ENCODE measurements at regions not wholly inside any gene's neighbourhood (a gene's known extent, or its start where the extent isn't known, plus 50 kb on each side); places are given as distances from the start of the nearest gene placed in this dataset.
"Not testable (repeated sequence)": the region's sequence is repeated elsewhere in the genome, so short reads cannot be mapped to it uniquely, and the experiment has no call there.

DNA sequence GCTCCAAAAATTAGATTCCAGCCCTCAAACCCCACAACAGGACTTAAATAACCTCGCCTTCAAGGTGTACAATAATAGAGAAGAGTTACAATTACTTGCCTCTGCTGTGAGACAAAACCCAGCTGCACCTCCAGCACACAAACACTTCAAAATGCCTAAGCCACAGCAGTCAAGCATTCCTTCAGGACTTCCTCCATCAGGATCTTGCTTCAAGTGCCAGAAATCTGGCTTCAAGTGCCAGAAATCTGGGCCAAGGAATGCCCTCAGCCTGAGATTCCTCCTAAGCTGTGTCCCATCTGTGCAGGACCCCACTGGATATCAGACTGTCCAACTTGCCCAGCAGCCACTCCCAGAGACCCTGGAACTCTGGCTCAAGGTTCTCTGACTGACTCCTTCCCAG is 1088.3 kb downstream of the SORCS3 start:
- no peak for DNase-seq (ENCODE audit: low spot score)

- not testable (repeated sequence) for DNase-seq (ENCODE audit: low spot score)
Measured at GRCh38 chr10:105727586-105727985, 1086.5 kb downstream of the SORCS3 start.

GRCh38 chr10:105727131-105727530 is 1086.0 kb downstream of the SORCS3 start:
- DNase-seq (ENCODE audit: low spot score), result no peak

DNA sequence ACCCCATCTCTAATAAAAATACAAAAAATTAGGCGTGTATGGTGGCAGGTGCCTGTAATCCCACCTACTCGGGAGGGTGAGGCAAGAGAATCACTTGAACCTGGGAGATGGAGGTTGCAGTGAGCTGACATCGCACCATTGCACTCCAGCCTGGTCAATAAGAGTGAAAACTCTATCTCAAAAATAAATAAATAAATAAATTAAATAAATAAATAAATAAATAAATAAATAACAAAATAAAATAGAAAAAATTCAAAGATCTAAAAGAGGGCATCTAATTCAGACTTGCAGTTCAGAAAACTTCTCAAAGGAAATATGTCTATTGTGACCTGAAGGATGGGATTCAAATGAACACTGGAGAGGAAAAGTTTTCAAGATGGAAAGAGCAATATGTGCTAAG is 1085.1 kb downstream of the SORCS3 start:
- DNase-seq (ENCODE audit: low spot score), result no peak

DNA sequence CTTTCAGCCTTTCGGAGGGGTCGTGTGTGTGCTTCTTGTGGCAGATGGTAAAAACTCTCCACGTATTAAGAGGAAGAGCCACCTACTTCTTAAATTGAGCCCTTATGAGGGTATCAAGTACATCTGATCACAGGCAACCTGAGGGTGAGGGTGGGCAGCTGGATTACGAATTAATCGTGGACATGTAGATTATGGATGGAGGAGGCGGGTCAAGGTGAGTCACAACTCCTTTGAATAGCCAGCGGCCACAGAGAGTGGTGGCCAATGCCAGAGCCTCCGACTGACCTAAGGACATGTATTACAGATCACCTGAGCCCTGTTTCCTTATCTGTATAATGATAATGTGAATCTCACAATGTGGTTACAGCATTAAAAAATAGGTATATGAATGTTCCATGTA is 1083.9 kb downstream of the SORCS3 start:
- no peak for DNase-seq (ENCODE audit: low spot score)

- DNase-seq (ENCODE audit: low spot score), result no peak
Measured at GRCh38 chr10:105718207-105718995, 1077.3 kb downstream of the SORCS3 start.

- DNase-seq (ENCODE audit: low spot score), result no peak
Measured at GRCh38 chr10:105714728-105715127, 1073.6 kb downstream of the SORCS3 start.

GRCh38 chr10:105707603-105708002 is 1066.5 kb downstream of the SORCS3 start:
- no peak for DNase-seq (ENCODE audit: low spot score)

- DNase-seq (ENCODE audit: low spot score), result no peak
Measured at GRCh38 chr10:105706281-105707026, 1065.4 kb downstream of the SORCS3 start.

GRCh38 chr10:105702211-105702610 is 1061.1 kb downstream of the SORCS3 start:
- DNase-seq (ENCODE audit: low spot score), result no peak

- DNase-seq (ENCODE audit: low spot score), result no peak
Measured at GRCh38 chr10:105700218-105700617, 1059.1 kb downstream of the SORCS3 start.

DNA sequence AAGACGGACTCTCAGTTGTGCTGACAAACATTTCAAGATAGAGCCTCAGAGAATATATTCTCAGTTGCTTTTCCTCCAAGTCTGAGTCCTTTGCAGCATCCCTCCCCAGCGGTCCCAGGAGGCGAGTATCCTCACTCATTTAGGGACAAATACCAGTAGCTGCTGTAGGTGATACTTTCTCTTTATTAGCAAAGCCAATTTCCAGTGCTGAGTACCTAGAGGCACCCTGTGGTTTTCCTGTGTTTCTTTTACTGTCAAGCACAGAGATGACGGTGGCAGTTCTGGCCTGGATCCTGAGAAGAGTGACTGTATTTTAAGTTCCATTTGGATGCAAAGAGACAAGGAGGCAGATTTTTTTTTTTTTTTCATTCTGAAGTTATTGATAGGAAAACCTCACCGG is 1058.4 kb downstream of the SORCS3 start:
- no peak for DNase-seq (ENCODE audit: low spot score)

DNA sequence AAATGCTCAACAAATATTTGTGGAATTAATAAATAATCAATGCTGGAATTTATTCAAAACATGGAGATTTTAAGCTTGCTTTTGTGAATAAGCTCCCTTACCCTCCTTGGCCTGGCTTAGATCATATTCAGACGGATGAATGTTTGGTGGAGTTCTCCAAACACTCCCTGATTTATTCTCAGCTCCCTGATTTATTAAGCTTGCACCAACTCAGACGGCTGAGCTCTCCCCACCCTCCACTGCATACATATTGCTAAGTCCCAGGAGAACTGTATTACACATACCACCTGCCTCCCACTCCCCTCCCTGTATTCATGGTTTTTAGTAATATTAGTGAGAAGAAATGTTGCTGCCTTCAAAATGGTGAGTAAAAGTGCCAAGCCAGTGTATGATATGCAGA is 1057.5 kb downstream of the SORCS3 start:
- DNase-seq (ENCODE audit: low spot score), result no peak

GRCh38 chr10:105697290-105697780 is 1056.2 kb downstream of the SORCS3 start:
- no peak for DNase-seq (ENCODE audit: low spot score)

DNA sequence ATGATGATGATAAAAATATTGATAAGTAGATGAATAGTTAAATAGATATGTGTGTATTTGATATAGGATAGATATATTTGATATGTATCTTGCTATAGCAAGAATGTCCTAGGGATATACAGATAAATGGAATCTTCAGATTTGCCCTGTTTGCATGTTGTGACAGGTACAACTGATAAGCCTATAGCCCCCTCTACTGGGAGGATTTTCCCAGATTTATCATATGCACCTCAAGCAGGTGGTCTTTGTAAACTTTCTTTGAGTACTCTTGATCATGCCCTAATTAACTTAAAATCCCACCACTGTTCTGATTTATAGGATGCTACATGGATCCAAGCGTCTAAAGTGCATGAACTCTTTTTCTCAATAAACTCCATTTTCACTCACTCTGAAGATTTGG is 1050.7 kb downstream of the SORCS3 start:
- DNase-seq (ENCODE audit: low spot score), result peak; percentile 6

DNA sequence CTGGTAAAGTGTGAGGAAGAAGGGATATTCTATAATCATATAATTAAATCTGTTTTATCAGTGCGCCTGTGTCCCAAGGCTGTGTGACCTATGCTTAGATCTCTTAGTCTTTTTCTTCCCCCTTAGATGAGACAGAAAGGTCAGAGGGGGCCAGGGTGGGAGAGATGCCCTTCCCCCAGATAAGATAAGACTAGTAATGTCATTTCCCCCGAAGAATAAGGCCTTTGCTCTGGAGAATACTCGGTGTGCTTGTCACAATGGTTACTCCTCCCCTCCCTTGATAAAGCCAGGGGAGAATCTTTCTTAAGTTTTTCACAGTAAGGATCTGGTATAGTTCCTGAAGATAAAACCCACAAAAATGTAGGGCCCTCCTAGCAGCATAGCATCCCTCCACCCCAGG is 1041.8 kb downstream of the SORCS3 start:
- no peak for DNase-seq (ENCODE audit: low spot score)

DNA sequence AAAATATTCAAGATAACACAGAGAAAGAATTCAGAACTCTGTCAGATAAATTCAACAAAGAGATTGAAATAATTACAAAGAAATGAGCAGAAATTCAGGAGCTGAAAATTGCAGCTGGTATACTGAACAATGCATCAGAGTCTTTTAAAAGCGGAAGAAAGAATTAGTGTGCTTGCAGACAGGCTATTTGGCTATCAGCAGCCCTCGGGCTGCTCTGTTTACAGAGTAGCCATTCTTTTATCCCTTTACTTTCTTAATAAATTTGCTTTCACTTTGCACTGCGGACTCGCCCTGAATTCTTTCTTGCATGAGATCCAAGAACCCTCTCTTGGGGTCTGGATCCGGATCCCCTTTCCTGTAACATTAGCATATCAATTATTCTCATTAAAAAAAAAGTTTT is 1040.0 kb downstream of the SORCS3 start:
- DNase-seq (ENCODE audit: low spot score), result peak; percentile 4

DNA sequence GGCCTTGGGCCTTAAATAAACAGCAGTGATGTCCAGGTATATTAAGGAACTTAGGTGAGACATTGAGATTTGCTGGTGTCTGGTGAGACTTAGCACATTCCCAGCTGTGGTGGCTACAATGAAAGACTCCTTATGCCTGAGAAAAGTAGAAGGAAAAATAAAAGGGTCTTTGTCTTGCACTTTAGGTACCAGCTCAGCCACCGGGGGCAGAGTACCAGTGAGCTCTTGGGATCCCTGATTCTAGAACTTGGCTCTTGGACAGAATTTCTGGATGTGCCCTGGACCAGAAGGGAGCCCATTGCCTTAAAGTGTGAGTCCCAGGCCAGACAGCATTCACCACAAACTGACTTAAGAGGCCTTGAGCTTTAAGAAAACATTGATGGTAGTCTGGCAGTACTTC is 1038.7 kb downstream of the SORCS3 start:
- no peak for DNase-seq (ENCODE audit: low spot score)

GRCh38 chr10:105675333-105675732 is 1034.2 kb downstream of the SORCS3 start:
- DNase-seq (ENCODE audit: low spot score), result no peak

- DNase-seq (ENCODE audit: low spot score), result no peak
Measured at GRCh38 chr10:105674448-105674847, 1033.4 kb downstream of the SORCS3 start.

- DNase-seq (ENCODE audit: low spot score), result no peak
Measured at GRCh38 chr10:105658696-105659095, 1017.6 kb downstream of the SORCS3 start.

GRCh38 chr10:105656856-105657255 is 1015.8 kb downstream of the SORCS3 start:
- no peak for DNase-seq (ENCODE audit: low spot score)

DNA sequence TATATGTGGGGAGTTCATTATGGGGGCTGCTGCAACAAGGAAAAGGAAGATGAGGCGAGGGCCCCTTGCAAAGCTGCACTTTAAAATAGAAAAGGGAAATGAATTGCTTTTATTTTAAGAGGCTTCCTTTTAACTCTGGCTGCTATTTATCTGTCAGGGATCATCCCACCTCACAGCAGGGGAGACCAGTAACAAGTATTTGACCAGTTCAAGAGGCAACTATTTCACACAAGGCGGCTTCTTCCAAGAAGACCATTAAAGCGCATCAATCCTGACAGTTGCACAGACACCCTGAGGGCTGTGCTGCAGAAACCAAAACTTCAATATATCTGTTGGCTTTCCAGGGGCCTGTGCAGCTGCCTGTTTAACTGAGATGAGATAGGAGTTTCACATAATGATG is 1009.2 kb downstream of the SORCS3 start:
- DNase-seq (ENCODE audit: low spot score), result no peak
